PC-9 (cell line): ENCODE measurements at regions not wholly inside any gene's neighbourhood (a gene's known extent, or its start where the extent isn't known, plus 50 kb on each side); places are given as distances from the start of the nearest gene placed in this dataset.

Experiments
- BruUV-seq: library from RNA; stranded (reverse); fragments of 400-500 nt; replicated peaks from 2 replicates; lab custom pipeline; 2021; lab: Mats Ljungman, UMichigan
- CTCF ChIA-PET: fragments of 300-600 bp; sonication (Branson Sonifier 250); formaldehyde crosslinking; loops from one replicate; lab custom pipeline; 2022; ENCODE audit warnings: antibody characterized with exemption; lab: Charles Lee
- POLR2A ChIA-PET: fragments of 300-600 bp; sonication (Branson Sonifier 250); formaldehyde crosslinking; loops from one replicate; lab custom pipeline; 2022; ENCODE audit warnings: antibody characterized with exemption; ENCODE audit not compliant: unreplicated experiment; lab: Charles Lee
- DNase-seq, 2 experiments: peaks; one replicate each; pipeline versions ENCODE4 v3.0.0 to v3.0.0-alpha.2; 2015 to 2022; ENCODE audit warnings: mixed read lengths in 1 of 2
- H2AFZ ChIP-seq: fragments of 200-600 bp; sonication (generic); 2 replicates; pipeline ENCODE4 v1.8.1; 2017; ENCODE audit warnings: antibody characterized with exemption
- H3F3A ChIP-seq: fragments of 200-600 bp; sonication (generic); 2 replicates; pipeline ENCODE4 v1.8.1; 2017; ENCODE audit warnings: antibody characterized with exemption, mild to moderate bottlenecking, low read depth; ENCODE audit not compliant: insufficient read depth
- H3K27ac ChIP-seq: fragments of 200-600 bp; sonication (generic); 2 replicates; pipeline ENCODE4 v1.6.1; 2016; ENCODE audit warnings: mixed run types
- H3K27me3 ChIP-seq: fragments of 200-600 bp; sonication (generic); 2 replicates; pipeline ENCODE4 v1.6.1; 2016; ENCODE audit warnings: low read depth, mixed run types; ENCODE audit not compliant: insufficient read depth
- H3K36me3 ChIP-seq: fragments of 200-600 bp; sonication (generic); 2 replicates; pipeline ENCODE4 v1.6.1; 2016; ENCODE audit warnings: low read depth, mixed run types
- H3K4me1 ChIP-seq: fragments of 200-600 bp; sonication (generic); replicated peaks from 2 replicates; pipeline ENCODE4 v1.6.1; 2016; ENCODE audit warnings: mixed run types; ENCODE audit not compliant: insufficient read depth
- H3K4me2 ChIP-seq: fragments of 200-600 bp; sonication (generic); 2 replicates; pipeline ENCODE4 v1.6.1; 2017; ENCODE audit warnings: mixed run types
- H3K4me3 ChIP-seq: fragments of 200-600 bp; sonication (generic); 2 replicates; pipeline ENCODE4 v1.6.1; 2016; ENCODE audit warnings: mixed run types
- H3K79me2 ChIP-seq: fragments of 200-600 bp; sonication (generic); 2 replicates; pipeline ENCODE4 v1.6.1; 2017; ENCODE audit warnings: low read depth, mixed run types
- H3K9me2 ChIP-seq: fragments of 200-600 bp; sonication (generic); 2 replicates; pipeline ENCODE4 v1.8.1; 2017; ENCODE audit warnings: mild to moderate bottlenecking; ENCODE audit not compliant: insufficient read depth
- H3K9me3 ChIP-seq: fragments of 200-600 bp; sonication (generic); 2 replicates; pipeline ENCODE4 v1.8.1; 2016; ENCODE audit warnings: low read depth; ENCODE audit not compliant: insufficient read depth
- H4K20me1 ChIP-seq: fragments of 200-600 bp; sonication (generic); 2 replicates; pipeline ENCODE4 v1.8.1; 2017; ENCODE audit not compliant: insufficient read depth
- EZH2 ChIP-seq: fragments of 200-600 bp; sonication (generic); IDR thresholded peaks from 2 replicates; pipeline ENCODE4 v1.8.0; 2017; ENCODE audit warnings: antibody characterized with exemption, low read depth
- intact Hi-C: fragments of 100-400 bp; cut with micrococcal nuclease; formaldehyde crosslinking; loops from one replicate; pipeline ENCODE4 v1.10.0; 2022; ENCODE audit not compliant: unreplicated experiment
- TF ChIP-seq, protein P1 (sequence below): fragments of 200-600 bp; sonication (generic); conservative IDR thresholded peaks from 2 replicates; pipeline ENCODE4 v1.6.1; 2017; ENCODE audit warnings: mixed run types, antibody characterized with exemption, mild to moderate bottlenecking, moderate library complexity

DNA sequence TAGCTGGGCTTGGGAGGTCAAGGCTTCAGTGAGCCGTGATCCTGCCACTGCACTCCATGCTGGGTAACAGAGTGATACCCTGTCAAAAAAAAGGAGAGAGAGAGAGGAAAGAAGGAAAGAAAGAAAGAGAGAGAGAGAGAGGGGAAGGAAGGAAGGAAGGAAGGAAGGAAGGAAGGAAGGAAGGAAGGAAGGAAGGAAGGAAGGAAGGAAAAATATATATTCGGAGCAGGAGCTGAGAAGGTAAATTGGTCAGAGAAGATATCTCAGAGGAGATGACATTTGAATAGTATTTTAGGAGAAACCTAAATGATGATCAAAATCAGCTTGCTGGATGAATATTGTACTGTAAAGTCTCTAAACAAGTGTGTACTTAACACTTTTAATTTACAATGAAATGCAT, 633.1 kb downstream of the ZPLD1 start:
- ChIA-PET CTCF (interaction anchor here (0.7 kb wide), 1 partner anchor 248 kb away, joined by 6 read pairs; no protein-coding TSS in a partner anchor), POLR2A (no interaction called here)
- no peaks in the 10 kb centered on the region; the same call in 1 of the 2 replicates for H3K9me3 ChIP-seq
- no peaks in the 10 kb centered on the region for H3K9me2 ChIP-seq
- H3K79me2 ChIP-seq: no peaks in the 10 kb centered on the region
- no peaks in the 10 kb centered on the region for H3K27me3 ChIP-seq
- no peak overlapping the region for H3K27ac ChIP-seq
- H3K4me3 ChIP-seq: no peak overlapping the region
- no peaks in the 10 kb centered on the region for H3K4me1 ChIP-seq
- no TSS peak for BruUV-seq
- no peaks in the 10 kb centered on the region for H3F3A ChIP-seq
- TF ChIP-seq, protein P1, sequence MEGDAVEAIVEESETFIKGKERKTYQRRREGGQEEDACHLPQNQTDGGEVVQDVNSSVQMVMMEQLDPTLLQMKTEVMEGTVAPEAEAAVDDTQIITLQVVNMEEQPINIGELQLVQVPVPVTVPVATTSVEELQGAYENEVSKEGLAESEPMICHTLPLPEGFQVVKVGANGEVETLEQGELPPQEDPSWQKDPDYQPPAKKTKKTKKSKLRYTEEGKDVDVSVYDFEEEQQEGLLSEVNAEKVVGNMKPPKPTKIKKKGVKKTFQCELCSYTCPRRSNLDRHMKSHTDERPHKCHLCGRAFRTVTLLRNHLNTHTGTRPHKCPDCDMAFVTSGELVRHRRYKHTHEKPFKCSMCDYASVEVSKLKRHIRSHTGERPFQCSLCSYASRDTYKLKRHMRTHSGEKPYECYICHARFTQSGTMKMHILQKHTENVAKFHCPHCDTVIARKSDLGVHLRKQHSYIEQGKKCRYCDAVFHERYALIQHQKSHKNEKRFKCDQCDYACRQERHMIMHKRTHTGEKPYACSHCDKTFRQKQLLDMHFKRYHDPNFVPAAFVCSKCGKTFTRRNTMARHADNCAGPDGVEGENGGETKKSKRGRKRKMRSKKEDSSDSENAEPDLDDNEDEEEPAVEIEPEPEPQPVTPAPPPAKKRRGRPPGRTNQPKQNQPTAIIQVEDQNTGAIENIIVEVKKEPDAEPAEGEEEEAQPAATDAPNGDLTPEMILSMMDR: no peak
- no peak for TF ChIP-seq EZH2
- DNase-seq: no peak
- H4K20me1 ChIP-seq: no peaks in the 10 kb centered on the region
- no peak overlapping the region for H3K4me2 ChIP-seq
- H3K36me3 ChIP-seq: no peaks in the 10 kb centered on the region
- H2AFZ ChIP-seq: no peak overlapping the region
- intact Hi-C loops: no loop called here

DNA sequence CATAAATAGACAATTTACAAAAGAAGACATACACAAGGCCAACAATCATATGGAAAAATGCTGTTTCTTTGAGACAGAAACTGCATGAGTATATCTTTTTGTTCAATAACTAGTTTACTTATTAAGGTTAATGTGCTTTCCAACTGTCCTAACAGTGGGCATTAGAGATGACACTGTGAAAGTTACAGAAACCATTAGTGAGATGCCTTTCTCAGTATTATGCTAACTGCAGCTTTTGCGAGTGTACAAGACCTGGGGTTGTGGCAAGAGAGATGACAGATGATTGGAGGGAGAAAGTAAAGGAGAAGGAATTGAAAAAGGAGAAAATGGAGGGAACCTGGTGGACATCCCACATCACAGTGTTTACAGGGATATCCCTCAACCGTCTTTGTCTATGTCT, 640.5 kb downstream of the ZPLD1 start:
- BruUV-seq: no TSS peak
- H3K4me3 ChIP-seq: no peak overlapping the region
- ChIA-PET POLR2A (interaction anchor here (0.6 kb wide), 1 partner anchor 11 kb away, joined by 3 read pairs; no protein-coding TSS in a partner anchor), CTCF (no interaction called here)
- H3K4me2 ChIP-seq: no peak overlapping the region
- H3K27me3 ChIP-seq: no peaks in the 10 kb centered on the region
- H3K9me2 ChIP-seq: no peaks in the 10 kb centered on the region
- no peak overlapping the region for H2AFZ ChIP-seq
- no peaks in the 10 kb centered on the region for H3K4me1 ChIP-seq
- no peak for DNase-seq
- intact Hi-C loops: no loop called here
- no peaks in the 10 kb centered on the region for H3K9me3 ChIP-seq
- H3K36me3 ChIP-seq: no peaks in the 10 kb centered on the region
- H3F3A ChIP-seq: no peaks in the 10 kb centered on the region
- H3K79me2 ChIP-seq: no peaks in the 10 kb centered on the region
- H3K27ac ChIP-seq: no peak overlapping the region
- no peaks in the 10 kb centered on the region for H4K20me1 ChIP-seq
- TF ChIP-seq, protein P1: no peak
- no peak for TF ChIP-seq EZH2

DNA sequence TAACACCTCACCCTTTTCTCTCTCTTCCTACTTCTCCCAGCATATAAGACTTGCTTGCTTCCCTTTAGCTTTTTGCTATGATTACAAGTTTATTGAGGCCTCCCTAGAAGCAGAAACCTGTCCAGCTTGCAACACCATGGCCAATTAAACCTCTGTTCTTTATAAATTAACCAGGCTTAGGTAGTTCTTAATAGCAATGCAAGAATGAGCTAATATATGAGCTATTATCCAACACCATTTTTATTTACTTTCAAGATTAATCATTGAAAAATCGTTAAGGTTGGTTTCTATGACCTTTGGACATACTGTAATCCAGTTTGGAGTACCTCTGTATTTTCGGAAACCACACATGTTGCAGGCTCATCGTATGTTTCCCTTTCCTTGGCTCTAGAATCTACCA, 643.1 kb downstream of the ZPLD1 start:
- no peak overlapping the region for H3K4me2 ChIP-seq
- no peaks in the 10 kb centered on the region for H3F3A ChIP-seq
- DNase-seq: no peak
- H3K4me3 ChIP-seq: no peak overlapping the region
- H4K20me1 ChIP-seq: no peaks in the 10 kb centered on the region
- no peaks in the 10 kb centered on the region for H3K79me2 ChIP-seq
- CTCF ChIA-PET: no interaction called here
- H3K4me1 ChIP-seq: no peaks in the 10 kb centered on the region
- intact Hi-C loops: no loop called here
- H3K27ac ChIP-seq: no peak overlapping the region
- no peak for TF ChIP-seq EZH2
- TF ChIP-seq, protein P1: no peak
- H3K36me3 ChIP-seq: no peaks in the 10 kb centered on the region
- H3K27me3 ChIP-seq: no peaks in the 10 kb centered on the region
- no peak overlapping the region for H2AFZ ChIP-seq
- no peaks in the 10 kb centered on the region for H3K9me3 ChIP-seq
- POLR2A ChIA-PET: no interaction called here
- H3K9me2 ChIP-seq: no peaks in the 10 kb centered on the region
- BruUV-seq: no TSS peak
